22Rv1 (cell line): ENCODE measurements at regions not wholly inside any gene's neighbourhood (a gene's known extent, or its start where the extent isn't known, plus 50 kb on each side); places are given as distances from the start of the nearest gene placed in this dataset.

Source experiments
- CTCF ChIP-seq: fragments of 450-650 bp; IDR thresholded peaks from 2 replicates; pipeline ENCODE4 v1.5.1; 2017; ENCODE audit warnings: mild to moderate bottlenecking
- ZFX ChIP-seq: fragments of 450-650 bp; IDR thresholded peaks from 2 replicates; pipeline ENCODE4 v1.6.1; 2017; ENCODE audit warnings: antibody characterized with exemption, borderline replicate concordance

GRCh38 chr4:53844133-53844532, 220.3 kb downstream of the CHIC2 start:
- no peak for TF ChIP-seq CTCF
- no peak for TF ChIP-seq ZFX
